Mesenchymal stem cell (in vitro differentiated cells and primary cell): ENCODE measurements at regions not wholly inside any gene's neighbourhood (a gene's known extent, or its start where the extent isn't known, plus 50 kb on each side); places are given as distances from the start of the nearest gene placed in this dataset.

ENCODE experiments used
- DNase-seq: peaks from one replicate; pipeline ENCODE4 v3.0.0-alpha.2; 2013
- H2AFZ ChIP-seq: one replicate; pipeline ENCODE4 v1.6.1; 2013; ENCODE audit warnings: low read depth, mild to moderate bottlenecking, control low read depth, inconsistent platforms, low read length, moderate library complexity
- H2AK5ac ChIP-seq: 2 replicates; pipeline ENCODE4 v1.6.1; 2013; ENCODE audit warnings: low read length, moderate library complexity, mild to moderate bottlenecking, inconsistent platforms; ENCODE audit not compliant: severe bottlenecking
- H2BK120ac ChIP-seq: one replicate; pipeline ENCODE4 v1.6.1; 2013; ENCODE audit warnings: low read depth, mild to moderate bottlenecking, inconsistent platforms, low read length, moderate library complexity
- H2BK12ac ChIP-seq, 2 experiments: one replicate each; pipeline ENCODE4 v1.6.1; 2013; ENCODE audit warnings: inconsistent platforms in 2 of 2, low read length in 2 of 2, mild to moderate bottlenecking in 2 of 2, moderate library complexity in 2 of 2, control low read depth in 1 of 2
- H2BK15ac ChIP-seq: one replicate; pipeline ENCODE4 v1.6.1; 2013; ENCODE audit warnings: mild to moderate bottlenecking, low read depth, inconsistent platforms; ENCODE audit not compliant: poor library complexity, severe bottlenecking
- H2BK5ac ChIP-seq: 2 replicates; pipeline ENCODE4 v1.6.1; 2013; ENCODE audit warnings: low read depth, mild to moderate bottlenecking, low read length, control low read depth, inconsistent platforms; ENCODE audit not compliant: poor library complexity, severe bottlenecking
- H3K14ac ChIP-seq, 2 experiments: one replicate each; pipeline ENCODE4 v1.6.1; 2013; ENCODE audit warnings: inconsistent platforms in 2 of 2, low read length in 2 of 2, control low read depth in 1 of 2, mild to moderate bottlenecking in 1 of 2, moderate library complexity in 1 of 2
- H3K18ac ChIP-seq, 2 experiments: one replicate each; pipeline ENCODE4 v1.6.1; 2013; ENCODE audit warnings: inconsistent platforms in 2 of 2, low read length in 2 of 2, control low read depth in 1 of 2, low read depth in 1 of 2, mild to moderate bottlenecking in 1 of 2
- H3K23ac ChIP-seq, 2 experiments: one replicate each; pipeline ENCODE4 v1.6.1; 2013; ENCODE audit warnings: inconsistent platforms in 2 of 2, low read length in 2 of 2, mild to moderate bottlenecking in 2 of 2, moderate library complexity in 2 of 2, control low read depth in 1 of 2
- H3K27ac ChIP-seq: 2 replicates; pipeline ENCODE4 v1.5.1; 2013; ENCODE audit warnings: mild to moderate bottlenecking, moderate library complexity, low read length, control low read depth, inconsistent platforms; ENCODE audit not compliant: poor library complexity, severe bottlenecking
- H3K27me3 ChIP-seq, 2 experiments: 2 replicates each; pipeline versions ENCODE4 v1.6.1 to v1.7.0; 2013; ENCODE audit warnings: low read length in 2 of 2, mild to moderate bottlenecking in 2 of 2, moderate library complexity in 2 of 2, control low read depth in 1 of 2, inconsistent platforms in 1 of 2; ENCODE audit not compliant: control insufficient read depth in 1 of 2, insufficient read depth in 1 of 2
- H3K36me3 ChIP-seq, 2 experiments: 2 replicates each; pipeline versions ENCODE4 v1.6.1 to v1.7.0; 2013; ENCODE audit warnings: low read length in 2 of 2, control low read depth in 1 of 2, inconsistent platforms in 1 of 2, low read depth in 1 of 2, mild to moderate bottlenecking in 1 of 2; ENCODE audit not compliant: insufficient read depth in 2 of 2, control insufficient read depth in 1 of 2
- H3K4ac ChIP-seq, 2 experiments: one replicate each; pipeline ENCODE4 v1.6.1; 2013; ENCODE audit warnings: inconsistent platforms in 2 of 2, low read length in 2 of 2, mild to moderate bottlenecking in 2 of 2, moderate library complexity in 2 of 2, control low read depth in 1 of 2, low read depth in 1 of 2
- H3K4me1 ChIP-seq: 2 replicates; pipeline ENCODE4 v1.6.1; 2013; ENCODE audit warnings: low read depth, low read length, control low read depth; ENCODE audit not compliant: control insufficient read depth, insufficient read depth
- H3K4me2 ChIP-seq: 2 replicates; pipeline ENCODE4 v1.6.1; 2013; ENCODE audit warnings: low read length, mild to moderate bottlenecking, inconsistent platforms; ENCODE audit not compliant: poor library complexity, severe bottlenecking
- H3K4me3 ChIP-seq, 2 experiments: 2 replicates each; pipeline versions ENCODE4 v1.5.1 to v1.7.0; 2013; ENCODE audit warnings: low read length in 2 of 2, mild to moderate bottlenecking in 2 of 2, control low read depth in 1 of 2, low read depth in 1 of 2; ENCODE audit not compliant: insufficient read depth in 1 of 2
- H3K79me1 ChIP-seq: replicated peaks from 2 replicates; pipeline ENCODE4 v1.6.1; 2013; ENCODE audit warnings: mild to moderate bottlenecking, control low read depth, low read length, inconsistent platforms; ENCODE audit not compliant: poor library complexity, severe bottlenecking
- H3K9ac ChIP-seq: 2 replicates; pipeline ENCODE4 v1.7.0; 2013; ENCODE audit warnings: mild to moderate bottlenecking, low read length, moderate library complexity
- H3K9me3 ChIP-seq: 2 replicates; pipeline ENCODE4 v1.7.0; 2013; ENCODE audit warnings: mild to moderate bottlenecking, low read length; ENCODE audit not compliant: control insufficient read depth
- H4K8ac ChIP-seq: one replicate; pipeline ENCODE4 v1.6.1; 2013; ENCODE audit warnings: inconsistent platforms, mild to moderate bottlenecking, low read length, moderate library complexity
- H4K91ac ChIP-seq: one replicate; pipeline ENCODE4 v1.6.1; 2013; ENCODE audit warnings: mild to moderate bottlenecking, low read length, inconsistent platforms
- WGBS: methylation state at CpG from one replicate; pipeline ENCODE4 v1.1.7; 2013; ENCODE audit warnings: mixed read lengths; 5-methylcytosine and 5-hydroxymethylcytosine counted together

- Histone ChIP-seq H3K4me1 (no peaks in the 10 kb centered on the region), H2BK12ac (no peak overlapping the region), H3K4me3 (no peak overlapping the region), H3K18ac (no peak overlapping the region), H3K4me2 (no peak overlapping the region), H3K23ac (no peak overlapping the region), H2BK5ac (no peak overlapping the region), H3K14ac (no peak overlapping the region), H3K9ac (no peak overlapping the region), H2BK15ac (no peak overlapping the region), H3K27me3 (no peaks in the 10 kb centered on the region), H3K79me1 (no peaks in the 10 kb centered on the region), H3K4ac (no peak overlapping the region), H4K8ac (no peak overlapping the region), H2AFZ (no peak overlapping the region), H2AK5ac (no peak overlapping the region), H4K91ac (no peak overlapping the region), H3K27ac (no peak overlapping the region), H2BK120ac (no peak overlapping the region), H3K36me3 (no peaks in the 10 kb centered on the region), H3K9me3 (peaks cover 2% of the 10 kb centered on the region)
- no peak for DNase-seq
Measured at GRCh38 chr5:105283134-105283533, 1720.5 kb upstream of the NUDT12 start.

- H2AK5ac ChIP-seq: no peak overlapping the region
- H2BK120ac ChIP-seq: no peak overlapping the region
- no peak overlapping the region for H3K4ac ChIP-seq
- no peaks in the 10 kb centered on the region for H3K36me3 ChIP-seq
- no peak overlapping the region for H2BK12ac ChIP-seq
- H4K8ac ChIP-seq: no peak overlapping the region
- H3K4me1 ChIP-seq: no peaks in the 10 kb centered on the region
- H3K9me3 ChIP-seq: no peaks in the 10 kb centered on the region
- no peak overlapping the region for H2BK5ac ChIP-seq
- H3K14ac ChIP-seq: no peak overlapping the region
- H3K27ac ChIP-seq: no peak overlapping the region
- H3K4me2 ChIP-seq: no peak overlapping the region
- H3K4me3 ChIP-seq: no peak overlapping the region
- WGBS: 100% methylated on average over 1 of the region's 1 CpG
- no peak overlapping the region for H2BK15ac ChIP-seq
- H3K27me3 ChIP-seq: no peaks in the 10 kb centered on the region
- H3K18ac ChIP-seq: no peak overlapping the region
- H4K91ac ChIP-seq: no peak overlapping the region
- H3K9ac ChIP-seq: no peak overlapping the region
- no peak overlapping the region for H2AFZ ChIP-seq
- no peaks in the 10 kb centered on the region for H3K79me1 ChIP-seq
- DNase-seq: no peak
- no peak overlapping the region for H3K23ac ChIP-seq
Measured at GRCh38 chr5:105274079-105274478, 1711.5 kb upstream of the NUDT12 start.

GRCh38 chr5:105263515-105263914 is 1700.9 kb upstream of the NUDT12 start:
- Histone ChIP-seq H3K18ac (no peak overlapping the region), H3K27ac (no peak overlapping the region), H3K9ac (no peak overlapping the region), H3K27me3 (no peaks in the 10 kb centered on the region), H2BK12ac (no peak overlapping the region), H3K4me1 (no peaks in the 10 kb centered on the region), H2BK15ac (no peak overlapping the region), H2BK5ac (no peak overlapping the region), H4K91ac (no peak overlapping the region), H4K8ac (no peak overlapping the region), H3K9me3 (no peaks in the 10 kb centered on the region), H2AFZ (no peak overlapping the region), H2AK5ac (no peak overlapping the region), H3K4me2 (no peak overlapping the region), H3K14ac (no peak overlapping the region), H3K4me3 (no peak overlapping the region), H3K23ac (no peak overlapping the region), H2BK120ac (no peak overlapping the region), H3K36me3 (no peaks in the 10 kb centered on the region), H3K79me1 (no peaks in the 10 kb centered on the region), H3K4ac (no peak overlapping the region)
- no peak for DNase-seq
- 100% methylated on average over 1 of the region's 1 CpG for WGBS

GRCh38 chr5:105259581-105260217 is 1697.1 kb upstream of the NUDT12 start:
- Histone ChIP-seq H2BK15ac (no peak overlapping the region), H3K18ac (no peak overlapping the region), H3K23ac (no peak overlapping the region), H3K4me3 (no peak overlapping the region), H3K9ac (no peak overlapping the region), H4K91ac (no peak overlapping the region), H3K4ac (no peak overlapping the region), H2AK5ac (no peak overlapping the region), H3K4me2 (no peak overlapping the region), H3K9me3 (peaks cover 9% of the 10 kb centered on the region), H3K79me1 (no peaks in the 10 kb centered on the region), H3K4me1 (no peaks in the 10 kb centered on the region), H2AFZ (no peak overlapping the region), H3K36me3 (no peaks in the 10 kb centered on the region), H2BK12ac (no peak overlapping the region), H2BK120ac (no peak overlapping the region), H3K27ac (no peak overlapping the region), H3K27me3 (no peaks in the 10 kb centered on the region), H3K14ac (no peak overlapping the region), H4K8ac (no peak overlapping the region), H2BK5ac (no peak overlapping the region)
- DNase-seq: no peak
- 80% methylated on average over 5 of the region's 5 CpGs for WGBS
